GM12873 (cell line): ENCODE measurements at regions not wholly inside any gene's neighbourhood (a gene's known extent, or its start where the extent isn't known, plus 50 kb on each side); places are given as distances from the start of the nearest gene placed in this dataset.

Experiments used
- TF ChIP-seq, protein P1 (sequence below): IDR thresholded peaks from 2 replicates; pipeline ENCODE4 v1.5.1; 2012; ENCODE audit warnings: low read depth, mild to moderate bottlenecking, moderate library complexity, low read length, control low read depth; ENCODE audit not compliant: insufficient read depth; ENCODE audit errors: missing control alignments

DNA sequence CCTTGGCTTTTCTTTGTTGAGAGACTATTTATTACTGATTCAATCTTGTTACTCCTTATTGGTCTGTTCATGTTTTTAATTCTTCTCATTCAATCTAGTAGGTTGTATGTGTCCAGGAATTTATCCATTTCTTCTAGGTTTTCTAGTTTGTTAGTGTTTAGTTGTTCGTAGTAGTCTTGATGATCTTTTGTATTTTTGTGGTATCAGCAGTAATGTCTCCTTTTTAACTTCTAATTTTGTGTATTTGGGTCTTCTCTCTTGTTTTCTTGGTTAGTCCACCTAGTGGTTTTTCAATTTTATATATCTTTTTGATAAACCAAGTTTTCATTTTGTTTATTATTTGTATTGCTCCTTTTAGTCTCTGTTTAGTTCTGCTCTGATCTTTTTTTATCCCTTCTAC is 546.9 kb upstream of the TPK1 start:
- TF ChIP-seq, protein P1, sequence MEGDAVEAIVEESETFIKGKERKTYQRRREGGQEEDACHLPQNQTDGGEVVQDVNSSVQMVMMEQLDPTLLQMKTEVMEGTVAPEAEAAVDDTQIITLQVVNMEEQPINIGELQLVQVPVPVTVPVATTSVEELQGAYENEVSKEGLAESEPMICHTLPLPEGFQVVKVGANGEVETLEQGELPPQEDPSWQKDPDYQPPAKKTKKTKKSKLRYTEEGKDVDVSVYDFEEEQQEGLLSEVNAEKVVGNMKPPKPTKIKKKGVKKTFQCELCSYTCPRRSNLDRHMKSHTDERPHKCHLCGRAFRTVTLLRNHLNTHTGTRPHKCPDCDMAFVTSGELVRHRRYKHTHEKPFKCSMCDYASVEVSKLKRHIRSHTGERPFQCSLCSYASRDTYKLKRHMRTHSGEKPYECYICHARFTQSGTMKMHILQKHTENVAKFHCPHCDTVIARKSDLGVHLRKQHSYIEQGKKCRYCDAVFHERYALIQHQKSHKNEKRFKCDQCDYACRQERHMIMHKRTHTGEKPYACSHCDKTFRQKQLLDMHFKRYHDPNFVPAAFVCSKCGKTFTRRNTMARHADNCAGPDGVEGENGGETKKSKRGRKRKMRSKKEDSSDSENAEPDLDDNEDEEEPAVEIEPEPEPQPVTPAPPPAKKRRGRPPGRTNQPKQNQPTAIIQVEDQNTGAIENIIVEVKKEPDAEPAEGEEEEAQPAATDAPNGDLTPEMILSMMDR: no peak

DNA sequence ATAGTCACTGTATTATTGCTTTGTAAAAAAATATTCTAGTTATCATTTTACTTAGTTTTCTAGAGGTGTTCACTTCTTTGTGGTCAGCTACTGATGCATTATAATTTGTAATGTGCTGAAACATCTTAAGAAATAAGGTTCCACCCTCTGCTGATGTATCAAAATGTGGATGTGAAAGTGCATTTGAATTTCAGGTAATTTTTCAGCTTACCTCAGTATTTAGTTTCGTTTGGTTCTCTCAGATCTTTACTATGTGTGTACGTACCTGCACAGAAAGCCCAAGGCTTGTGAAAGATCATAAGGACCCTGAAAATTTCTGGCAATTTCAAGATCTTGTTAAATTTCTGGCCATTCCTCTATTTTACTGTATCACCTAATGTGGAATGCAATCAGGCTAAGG is 542.3 kb upstream of the TPK1 start:
- TF ChIP-seq, protein P1: no peak

DNA sequence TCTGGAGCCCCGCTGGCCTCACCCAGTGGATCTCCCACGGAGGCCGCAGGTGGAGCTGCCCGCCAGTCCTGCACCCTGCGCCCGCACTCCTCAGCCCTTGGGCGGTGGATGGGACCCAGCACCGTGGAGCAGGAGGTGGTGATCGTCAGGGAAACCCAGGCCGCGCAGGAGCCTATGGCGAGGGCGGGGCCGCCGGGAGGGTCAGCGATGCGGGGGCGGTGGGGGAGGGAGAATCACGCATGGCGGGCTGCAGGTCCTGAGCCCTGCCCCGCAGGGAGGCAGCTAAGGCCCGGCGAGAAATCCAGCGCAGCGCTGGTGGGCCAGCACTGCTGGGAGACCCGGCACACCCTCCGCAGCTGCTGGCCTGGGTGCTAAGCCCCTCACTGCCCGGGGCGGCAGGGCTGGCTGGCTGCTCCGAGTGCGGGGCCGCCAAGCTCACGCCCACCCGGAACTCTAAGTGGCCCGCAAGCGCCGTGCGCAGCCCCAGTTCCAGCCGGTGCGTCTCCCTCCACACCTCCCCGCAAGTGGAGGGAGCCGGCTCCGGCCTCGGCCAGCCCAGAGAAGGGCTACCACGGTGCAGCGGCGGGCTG is 524.8 kb upstream of the TPK1 start:
- TF ChIP-seq, protein P1: no peak

DNA sequence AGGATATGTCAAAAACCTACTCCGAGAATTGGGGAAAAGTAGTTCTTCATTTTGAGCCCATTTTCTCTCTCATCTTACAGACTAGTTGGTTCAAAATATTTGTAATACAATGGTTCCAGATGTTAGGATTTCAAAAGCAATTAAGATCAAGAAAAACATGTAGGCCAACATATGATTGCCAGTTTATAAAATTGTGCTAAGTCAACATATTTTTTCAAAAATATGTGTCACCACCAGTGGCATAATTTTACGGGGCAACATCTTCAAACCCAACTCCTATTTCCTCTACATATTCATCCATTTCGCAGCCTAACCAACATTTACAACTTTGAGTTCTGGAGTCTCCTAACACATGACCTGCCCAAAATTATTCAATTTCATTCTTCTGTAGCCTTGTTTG is 514.5 kb upstream of the TPK1 start:
- TF ChIP-seq, protein P1: no peak

DNA sequence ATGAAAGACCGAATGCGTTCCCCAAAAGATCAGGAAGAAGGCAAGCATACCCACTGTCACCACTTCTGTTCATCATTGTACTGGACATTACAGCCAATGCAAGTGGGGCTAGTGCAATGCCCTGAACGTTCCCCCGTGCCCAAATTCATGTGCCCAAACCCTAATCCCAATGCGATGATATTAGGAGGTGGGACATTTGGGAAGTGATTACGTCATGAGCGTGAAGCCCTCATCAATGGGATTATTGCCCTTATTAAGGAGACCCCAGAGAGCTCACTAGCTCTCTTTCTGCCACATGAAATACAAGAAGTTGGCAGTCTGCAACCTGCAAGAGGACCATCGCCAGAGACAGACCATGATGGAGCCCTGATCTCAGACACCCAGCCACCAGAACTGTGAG is 511.4 kb upstream of the TPK1 start:
- TF ChIP-seq, protein P1: no peak

DNA sequence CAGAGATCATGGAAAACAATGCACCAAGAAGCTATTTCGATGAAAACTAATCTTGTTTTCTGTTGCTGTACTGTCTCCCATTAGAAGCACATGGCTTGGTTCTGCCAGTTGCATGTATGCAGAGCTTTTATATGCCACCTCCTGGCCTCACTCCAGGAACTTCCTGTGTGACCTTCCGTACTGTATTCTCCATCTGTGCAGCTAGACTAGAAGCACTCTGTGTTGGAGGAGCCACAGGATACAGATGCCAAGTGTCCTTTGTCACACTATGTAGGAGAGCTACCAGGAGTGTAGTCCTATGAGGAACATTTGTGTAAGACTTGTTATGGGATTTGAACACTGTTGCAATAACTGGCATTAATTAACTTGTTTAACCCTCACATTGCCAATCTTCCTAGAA is 503.5 kb upstream of the TPK1 start:
- TF ChIP-seq, protein P1: no peak

DNA sequence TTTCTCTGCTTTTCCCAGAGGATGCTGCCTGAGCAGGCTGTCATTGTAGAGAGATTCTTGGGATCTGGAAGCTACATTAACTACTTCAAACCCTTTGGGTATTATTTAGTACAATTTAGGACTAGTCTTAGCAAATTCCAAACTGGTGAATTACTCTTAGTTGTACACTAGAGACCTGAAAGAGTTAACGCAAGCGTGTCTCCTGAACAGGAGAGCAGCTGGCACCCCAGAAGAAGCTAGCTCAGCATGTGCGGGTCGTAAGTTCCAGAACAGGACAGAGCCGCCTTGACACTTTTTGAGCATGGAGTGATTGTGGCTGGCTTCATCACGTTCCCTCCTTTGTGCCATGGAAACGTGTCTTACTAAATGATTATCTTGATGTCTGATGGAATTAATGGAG is 495.7 kb upstream of the TPK1 start:
- TF ChIP-seq, protein P1: no peak
